ENCODE measurements at regions not wholly inside any gene's neighbourhood (a gene's known extent, or its start where the extent isn't known, plus 50 kb on each side); places are given as distances from the start of the nearest gene placed in this dataset.
"Not testable (repeated sequence)": the region's sequence is repeated elsewhere in the genome, so short reads cannot be mapped to it uniquely, and the experiment has no call there.

GRCh38 chr14:105666991-105667662 lies 140.7 kb downstream of the TMEM121 start:
- not testable (repeated sequence) for TF ChIP-seq EZH2 (IDR thresholded peaks at IDR 0.05; ENCODE audit: borderline replicate concordance, insufficient read depth, low read depth, low read length, poor library complexity, severe bottlenecking); CTCF (IDR thresholded peaks at IDR 0.05)
